Neural progenitor cell (in vitro differentiated cells): ENCODE measurements at regions not wholly inside any gene's neighbourhood (a gene's known extent, or its start where the extent isn't known, plus 50 kb on each side); places are given as distances from the start of the nearest gene placed in this dataset.

Source experiments
- DNase-seq: peaks from one replicate; pipeline ENCODE4 v3.0.0-alpha.2; 2016; ENCODE audit warnings: low spot score
- H2AFZ ChIP-seq: fragments of 200-600 bp; sonication (generic); replicated peaks from 2 replicates; pipeline ENCODE4 v1.6.1; 2016; ENCODE audit warnings: antibody characterized with exemption
- H3F3A ChIP-seq: fragments of 200-600 bp; sonication (generic); 2 replicates; pipeline ENCODE4 v1.6.1; 2016; ENCODE audit warnings: antibody characterized with exemption, low read depth
- H3K27ac ChIP-seq: fragments of 200-600 bp; sonication (generic); 2 replicates; pipeline ENCODE4 v1.5.1; 2016; ENCODE audit warnings: mild to moderate bottlenecking
- H3K27me3 ChIP-seq: fragments of 200-600 bp; sonication (generic); 2 replicates; pipeline ENCODE4 v1.6.1; 2016; ENCODE audit warnings: mild to moderate bottlenecking, moderate library complexity
- H3K36me3 ChIP-seq: fragments of 200-600 bp; sonication (generic); 2 replicates; pipeline ENCODE4 v1.5.1; 2016
- H3K4me1 ChIP-seq: fragments of 200-600 bp; sonication (generic); 2 replicates; pipeline ENCODE4 v1.6.1; 2016; ENCODE audit warnings: mixed run types
- H3K4me2 ChIP-seq: fragments of 200-600 bp; sonication (generic); 2 replicates; pipeline ENCODE4 v1.6.1; 2016
- H3K4me3 ChIP-seq: fragments of 200-600 bp; sonication (generic); 2 replicates; pipeline ENCODE4 v1.5.1; 2016
- H3K79me2 ChIP-seq: fragments of 200-600 bp; sonication (generic); 2 replicates; pipeline ENCODE4 v1.6.1; 2016; ENCODE audit warnings: low read depth
- H3K9ac ChIP-seq: fragments of 200-600 bp; sonication (generic); 2 replicates; pipeline ENCODE4 v1.6.1; 2016
- H3K9me3 ChIP-seq: fragments of 200-600 bp; sonication (generic); 2 replicates; pipeline ENCODE4 v1.5.1; 2016; ENCODE audit warnings: low read depth
- H4K20me1 ChIP-seq: fragments of 200-600 bp; sonication (generic); 2 replicates; pipeline ENCODE4 v1.6.1; 2016; ENCODE audit warnings: low read depth
- H3K27ac Mint-ChIP-seq: 3 replicates; pipeline ENCODE4 v1.8.0; 2021; ENCODE audit warnings: mixed read lengths
- H3K27me3 Mint-ChIP-seq: 2 replicates; pipeline ENCODE4 v1.8.0; 2022; ENCODE audit warnings: low read depth, mild to moderate bottlenecking, inconsistent platforms, moderate library complexity, mixed read lengths; ENCODE audit not compliant: insufficient read depth
- H3K36me3 Mint-ChIP-seq: 3 replicates; pipeline ENCODE4 v1.8.0; 2021; ENCODE audit warnings: mixed read lengths
- H3K4me1 Mint-ChIP-seq: 3 replicates; pipeline ENCODE4 v1.8.0; 2021; ENCODE audit warnings: mixed read lengths
- H3K4me3 Mint-ChIP-seq: 3 replicates; pipeline ENCODE4 v1.8.0; 2021; ENCODE audit warnings: mild to moderate bottlenecking, moderate library complexity, mixed read lengths
- H3K9me3 Mint-ChIP-seq: 3 replicates; pipeline ENCODE4 v1.8.0; 2020; ENCODE audit warnings: mixed read lengths
- EZH2 ChIP-seq: fragments of 200-600 bp; sonication (generic); IDR thresholded peaks from 2 replicates; pipeline ENCODE4 v1.6.1; 2017; ENCODE audit warnings: antibody characterized with exemption, mild to moderate bottlenecking, moderate library complexity
- EZH2phosphoT487 ChIP-seq: fragments of 200-600 bp; sonication (generic); IDR thresholded peaks from 2 replicates; pipeline ENCODE4 v1.6.1; 2017; ENCODE audit warnings: antibody characterized with exemption
- TF ChIP-seq, protein P1 (sequence below): fragments of 200-600 bp; sonication (generic); IDR thresholded peaks from 2 replicates; pipeline ENCODE4 v1.5.1; 2017; ENCODE audit warnings: antibody characterized with exemption, mild to moderate bottlenecking

DNA sequence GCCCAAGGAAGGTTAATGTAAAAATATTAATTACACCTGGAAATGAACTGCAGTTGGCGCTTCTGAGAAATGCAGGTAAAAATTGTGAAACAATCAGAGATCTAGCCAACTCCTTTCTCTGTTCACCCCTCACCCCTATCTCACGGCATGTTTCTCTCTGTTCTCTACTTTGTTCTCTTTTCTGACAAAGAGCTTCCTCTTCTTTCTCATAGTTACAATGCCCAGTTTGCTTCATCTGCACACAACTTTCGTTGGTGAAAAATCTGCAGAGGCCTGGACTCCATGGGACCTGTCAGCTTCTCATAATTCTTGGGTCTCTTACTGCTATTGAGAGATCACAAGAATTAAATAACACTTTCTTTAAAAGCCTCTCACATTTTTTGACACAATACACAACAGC is 212.9 kb upstream of the LRRN1 start:
- Mint-ChIP-seq H3K27me3 (no peaks in the 10 kb centered on the region), H3K4me3 (no peak overlapping the region), H3K36me3 (no peaks in the 10 kb centered on the region), H3K9me3 (no peaks in the 10 kb centered on the region), H3K4me1 (peaks cover 15% of the 10 kb centered on the region), H3K27ac (no peak overlapping the region)
- H3K4me2 ChIP-seq: no peak overlapping the region
- H3K4me1 ChIP-seq: peaks cover 5% of the 10 kb centered on the region
- no peak overlapping the region for H3K27ac ChIP-seq
- H3K79me2 ChIP-seq: no peaks in the 10 kb centered on the region
- no peak overlapping the region for H2AFZ ChIP-seq
- no peaks in the 10 kb centered on the region for H3K9me3 ChIP-seq
- H4K20me1 ChIP-seq: no peaks in the 10 kb centered on the region
- no peaks in the 10 kb centered on the region for H3F3A ChIP-seq
- H3K27me3 ChIP-seq: no peaks in the 10 kb centered on the region
- no peak overlapping the region for H3K9ac ChIP-seq
- no peak overlapping the region for H3K4me3 ChIP-seq
- no peaks in the 10 kb centered on the region for H3K36me3 ChIP-seq
- DNase-seq: no peak
- TF ChIP-seq EZH2 (no peak), EZH2phosphoT487 (no peak)
- TF ChIP-seq, protein P1, sequence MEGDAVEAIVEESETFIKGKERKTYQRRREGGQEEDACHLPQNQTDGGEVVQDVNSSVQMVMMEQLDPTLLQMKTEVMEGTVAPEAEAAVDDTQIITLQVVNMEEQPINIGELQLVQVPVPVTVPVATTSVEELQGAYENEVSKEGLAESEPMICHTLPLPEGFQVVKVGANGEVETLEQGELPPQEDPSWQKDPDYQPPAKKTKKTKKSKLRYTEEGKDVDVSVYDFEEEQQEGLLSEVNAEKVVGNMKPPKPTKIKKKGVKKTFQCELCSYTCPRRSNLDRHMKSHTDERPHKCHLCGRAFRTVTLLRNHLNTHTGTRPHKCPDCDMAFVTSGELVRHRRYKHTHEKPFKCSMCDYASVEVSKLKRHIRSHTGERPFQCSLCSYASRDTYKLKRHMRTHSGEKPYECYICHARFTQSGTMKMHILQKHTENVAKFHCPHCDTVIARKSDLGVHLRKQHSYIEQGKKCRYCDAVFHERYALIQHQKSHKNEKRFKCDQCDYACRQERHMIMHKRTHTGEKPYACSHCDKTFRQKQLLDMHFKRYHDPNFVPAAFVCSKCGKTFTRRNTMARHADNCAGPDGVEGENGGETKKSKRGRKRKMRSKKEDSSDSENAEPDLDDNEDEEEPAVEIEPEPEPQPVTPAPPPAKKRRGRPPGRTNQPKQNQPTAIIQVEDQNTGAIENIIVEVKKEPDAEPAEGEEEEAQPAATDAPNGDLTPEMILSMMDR: no peak

DNA sequence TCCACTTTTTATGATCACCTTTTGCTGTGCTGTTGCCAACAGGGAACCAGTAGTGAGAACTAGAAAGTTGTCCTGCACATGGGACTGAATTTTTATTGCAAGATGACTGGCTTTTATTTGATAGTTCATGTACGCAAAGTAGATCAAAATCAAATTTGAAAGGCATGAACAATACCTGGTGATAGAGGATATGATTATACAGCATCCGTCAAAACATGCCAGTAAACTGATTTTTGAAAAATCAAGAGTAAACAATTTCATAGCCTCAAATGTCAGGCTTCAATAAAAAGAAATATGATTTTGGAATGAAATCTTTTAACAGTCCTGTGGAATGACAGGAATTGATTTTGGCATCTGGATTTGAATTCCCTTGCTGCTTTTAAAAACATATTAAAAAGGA is 219.6 kb upstream of the LRRN1 start:
- Histone ChIP-seq H3K4me2 (no peak overlapping the region), H3K9ac (no peak overlapping the region), H3K36me3 (no peaks in the 10 kb centered on the region), H3K9me3 (no peaks in the 10 kb centered on the region), H3K79me2 (no peaks in the 10 kb centered on the region), H3K4me1 (no peaks in the 10 kb centered on the region), H3K27me3 (no peaks in the 10 kb centered on the region), H2AFZ (no peak overlapping the region), H4K20me1 (no peaks in the 10 kb centered on the region), H3F3A (no peaks in the 10 kb centered on the region), H3K27ac (no peak overlapping the region), H3K4me3 (no peak overlapping the region)
- no peak overlapping the region for H3K4me3 Mint-ChIP-seq
- no peaks in the 10 kb centered on the region for H3K36me3 Mint-ChIP-seq
- no peaks in the 10 kb centered on the region for H3K4me1 Mint-ChIP-seq
- peaks cover 2% of the 10 kb centered on the region for H3K27me3 Mint-ChIP-seq
- TF ChIP-seq EZH2phosphoT487: no peak
- TF ChIP-seq, protein P1: no peak
- TF ChIP-seq EZH2: no peak
- H3K9me3 Mint-ChIP-seq: no peaks in the 10 kb centered on the region
- H3K27ac Mint-ChIP-seq: no peak overlapping the region
- no peak for DNase-seq

DNA sequence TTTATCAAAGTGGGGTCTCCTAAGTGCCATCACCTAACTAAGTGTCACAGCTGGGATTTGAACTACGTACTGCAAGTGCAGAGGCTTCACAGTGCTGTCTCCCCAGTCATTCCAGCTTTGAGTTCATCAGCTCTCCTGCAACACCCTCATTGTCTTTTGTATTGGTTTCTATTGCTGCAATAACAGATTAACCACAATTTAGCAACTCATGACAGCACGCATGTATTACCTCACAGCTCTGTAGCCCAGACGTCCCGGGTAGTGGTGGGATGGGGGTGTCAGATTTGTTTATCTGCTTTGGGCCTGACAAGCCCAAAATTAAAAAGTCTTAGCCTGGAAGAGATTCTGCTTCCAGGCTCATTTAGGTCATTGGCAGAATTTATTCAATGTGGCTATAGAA is 220.5 kb upstream of the LRRN1 start:
- Histone ChIP-seq H3K27ac (no peak overlapping the region), H3K9me3 (no peaks in the 10 kb centered on the region), H3K4me2 (no peak overlapping the region), H2AFZ (no peak overlapping the region), H3K4me3 (no peak overlapping the region), H3K36me3 (no peaks in the 10 kb centered on the region), H3K4me1 (no peaks in the 10 kb centered on the region), H4K20me1 (no peaks in the 10 kb centered on the region), H3F3A (no peaks in the 10 kb centered on the region), H3K9ac (no peak overlapping the region), H3K27me3 (no peaks in the 10 kb centered on the region), H3K79me2 (no peaks in the 10 kb centered on the region)
- no peak for TF ChIP-seq EZH2phosphoT487
- TF ChIP-seq, protein P1: no peak
- no peak for TF ChIP-seq EZH2
- no peak for DNase-seq
- Mint-ChIP-seq H3K4me1 (peaks cover 2% of the 10 kb centered on the region), H3K9me3 (no peaks in the 10 kb centered on the region), H3K27me3 (peaks cover 2% of the 10 kb centered on the region), H3K4me3 (no peak overlapping the region), H3K36me3 (no peaks in the 10 kb centered on the region), H3K27ac (no peak overlapping the region)

DNA sequence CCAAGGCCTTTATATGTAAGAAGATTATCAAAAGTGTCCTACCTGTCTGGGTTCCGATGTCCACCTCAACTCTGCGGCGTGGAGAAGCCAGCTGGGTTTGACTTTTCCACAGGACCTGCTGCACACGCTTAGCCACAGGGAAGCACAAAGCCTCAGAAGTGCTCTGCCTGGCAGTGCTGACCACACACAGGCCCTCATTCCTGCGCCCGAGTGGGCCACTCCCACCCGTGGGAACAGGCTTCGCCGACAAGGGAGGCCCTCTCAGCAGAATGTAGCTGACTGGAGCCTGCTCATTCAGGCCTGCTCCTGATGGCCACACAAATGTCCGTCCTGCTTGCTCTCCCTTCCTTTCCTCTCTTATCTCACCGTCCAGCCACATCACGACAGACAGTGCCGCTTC is 221.4 kb upstream of the LRRN1 start:
- H3K9me3 ChIP-seq: no peaks in the 10 kb centered on the region
- peak overlapping the region; percentile 58 for H2AFZ ChIP-seq
- TF ChIP-seq, protein P1: no peak
- no peak for TF ChIP-seq EZH2
- TF ChIP-seq EZH2phosphoT487: no peak
- Mint-ChIP-seq H3K27me3 (peaks cover 2% of the 10 kb centered on the region), H3K4me3 (no peak overlapping the region), H3K36me3 (no peaks in the 10 kb centered on the region), H3K9me3 (no peaks in the 10 kb centered on the region), H3K4me1 (peaks cover 9% of the 10 kb centered on the region), H3K27ac (no peak overlapping the region)
- H3K27ac ChIP-seq: no peak overlapping the region
- no peak overlapping the region for H3K4me2 ChIP-seq
- H3K36me3 ChIP-seq: no peaks in the 10 kb centered on the region
- H3F3A ChIP-seq: no peaks in the 10 kb centered on the region
- H3K79me2 ChIP-seq: no peaks in the 10 kb centered on the region
- DNase-seq: peak; percentile 12
- no peak overlapping the region for H3K9ac ChIP-seq
- no peak overlapping the region for H3K4me3 ChIP-seq
- H4K20me1 ChIP-seq: no peaks in the 10 kb centered on the region
- no peaks in the 10 kb centered on the region for H3K4me1 ChIP-seq
- no peaks in the 10 kb centered on the region for H3K27me3 ChIP-seq
